ENCODE measurements at regions not wholly inside any gene's neighbourhood (a gene's known extent, or its start where the extent isn't known, plus 50 kb on each side); places are given as distances from the start of the nearest gene placed in this dataset.

DNA sequence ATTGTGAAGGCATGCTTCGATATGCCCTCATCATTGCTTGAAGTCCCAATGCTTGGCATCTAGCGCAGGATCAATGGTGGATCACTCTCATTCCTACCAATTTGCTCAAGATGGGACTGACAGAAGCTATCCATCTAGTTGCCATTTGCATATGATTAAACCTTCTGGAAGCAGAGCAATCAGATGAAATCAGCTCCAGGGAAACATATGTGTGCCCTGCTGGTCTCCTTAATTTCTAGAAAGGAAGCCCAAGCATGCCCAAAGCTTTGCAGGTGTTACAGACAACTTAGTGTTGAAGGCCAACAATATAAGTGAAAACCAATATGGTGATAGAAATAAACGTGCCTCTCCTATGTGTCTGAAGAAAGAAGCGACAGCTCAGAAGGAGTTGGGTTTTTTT is 350.0 kb upstream of the ERCC4 start:
- Histone ChIP-seq H3K4me1 (no peaks in the 10 kb centered on the region), H3K27ac (no peak overlapping the region), H3K9me3 (no peaks in the 10 kb centered on the region), H3K27me3 (no peaks in the 10 kb centered on the region), H3K36me3 (ENCODE audit: low read depth, missing control alignments) (no peaks in the 10 kb centered on the region), H3K4me3 (no peak overlapping the region)
- no peak for DNase-seq
- 88 to 89% methylated on average over 4 of the region's 4 CpGs for WGBS, 2 donors
- intact Hi-C loops (cut with DNase I; ENCODE audit: low total_unique reads) = no loop called here
- TF ChIP-seq, protein P1, sequence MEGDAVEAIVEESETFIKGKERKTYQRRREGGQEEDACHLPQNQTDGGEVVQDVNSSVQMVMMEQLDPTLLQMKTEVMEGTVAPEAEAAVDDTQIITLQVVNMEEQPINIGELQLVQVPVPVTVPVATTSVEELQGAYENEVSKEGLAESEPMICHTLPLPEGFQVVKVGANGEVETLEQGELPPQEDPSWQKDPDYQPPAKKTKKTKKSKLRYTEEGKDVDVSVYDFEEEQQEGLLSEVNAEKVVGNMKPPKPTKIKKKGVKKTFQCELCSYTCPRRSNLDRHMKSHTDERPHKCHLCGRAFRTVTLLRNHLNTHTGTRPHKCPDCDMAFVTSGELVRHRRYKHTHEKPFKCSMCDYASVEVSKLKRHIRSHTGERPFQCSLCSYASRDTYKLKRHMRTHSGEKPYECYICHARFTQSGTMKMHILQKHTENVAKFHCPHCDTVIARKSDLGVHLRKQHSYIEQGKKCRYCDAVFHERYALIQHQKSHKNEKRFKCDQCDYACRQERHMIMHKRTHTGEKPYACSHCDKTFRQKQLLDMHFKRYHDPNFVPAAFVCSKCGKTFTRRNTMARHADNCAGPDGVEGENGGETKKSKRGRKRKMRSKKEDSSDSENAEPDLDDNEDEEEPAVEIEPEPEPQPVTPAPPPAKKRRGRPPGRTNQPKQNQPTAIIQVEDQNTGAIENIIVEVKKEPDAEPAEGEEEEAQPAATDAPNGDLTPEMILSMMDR (IDR thresholded peaks at IDR 0.05) = no peak
- TF ChIP-seq POLR2A (IDR thresholded peaks at IDR 0.05) = no peak

DNA sequence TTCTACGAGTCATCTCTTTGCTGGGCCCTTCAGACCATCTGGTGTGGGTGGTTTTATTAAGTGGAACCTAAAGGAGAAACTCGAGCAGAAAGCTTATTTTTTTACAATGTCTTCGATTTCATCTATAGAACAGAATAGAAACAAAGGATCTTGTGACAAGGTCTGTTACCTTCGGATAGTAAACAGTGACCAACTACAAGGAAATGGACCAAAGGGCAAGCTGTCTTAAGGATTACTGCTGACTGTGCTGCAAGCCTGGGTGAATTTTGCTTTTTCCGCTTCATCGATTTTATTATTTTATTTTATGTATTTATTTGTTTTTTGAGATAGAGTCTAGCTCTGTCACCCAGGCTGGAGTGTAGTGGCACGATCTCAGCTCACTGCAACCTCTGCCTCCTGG is 348.9 kb upstream of the ERCC4 start:
- Histone ChIP-seq H3K4me3 (no peak overlapping the region), H3K36me3 (ENCODE audit: low read depth, missing control alignments) (no peaks in the 10 kb centered on the region), H3K9me3 (no peaks in the 10 kb centered on the region), H3K27me3 (no peaks in the 10 kb centered on the region), H3K27ac (no peak overlapping the region), H3K4me1 (no peaks in the 10 kb centered on the region)
- intact Hi-C loops (cut with DNase I; ENCODE audit: low total_unique reads) = no loop called here
- WGBS, 2 donors = 81 to 89% methylated on average over 7 of the region's 7 CpGs
- DNase-seq = no peak
- no peak for TF ChIP-seq POLR2A (IDR thresholded peaks at IDR 0.05)
- TF ChIP-seq, protein P1 (IDR thresholded peaks at IDR 0.05) = no peak

DNA sequence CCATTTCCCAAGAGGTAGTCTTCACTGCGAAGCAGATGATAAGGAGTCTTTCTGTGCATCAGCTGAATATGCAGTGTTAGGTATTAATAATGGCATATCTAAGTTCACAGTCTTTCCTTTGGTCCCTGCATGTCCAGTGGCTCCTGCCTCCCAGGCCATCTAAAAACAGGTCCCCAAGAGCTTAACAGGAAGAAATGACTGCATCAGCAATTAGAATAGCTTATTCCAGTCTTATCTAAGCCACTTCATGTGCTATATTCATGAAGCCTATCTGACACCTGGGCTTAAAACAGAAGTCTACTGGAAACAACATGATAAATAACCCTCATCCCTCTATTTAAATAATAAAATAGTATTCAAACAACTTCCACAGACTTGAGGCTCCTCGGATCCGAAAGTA is 346.1 kb upstream of the ERCC4 start:
- no peak overlapping the region for H3K4me3 ChIP-seq
- intact Hi-C loops (cut with DNase I; ENCODE audit: low total_unique reads) = no loop called here
- 78 to 84% methylated on average over 3 of the region's 3 CpGs for WGBS, 2 donors
- H3K4me1 ChIP-seq = no peaks in the 10 kb centered on the region
- H3K36me3 ChIP-seq (ENCODE audit: low read depth, missing control alignments) = no peaks in the 10 kb centered on the region
- TF ChIP-seq POLR2A (IDR thresholded peaks at IDR 0.05) = no peak
- TF ChIP-seq, protein P1 (IDR thresholded peaks at IDR 0.05) = no peak
- no peak for DNase-seq
- H3K27ac ChIP-seq = no peak overlapping the region
- H3K9me3 ChIP-seq = no peaks in the 10 kb centered on the region
- H3K27me3 ChIP-seq = no peaks in the 10 kb centered on the region

DNA sequence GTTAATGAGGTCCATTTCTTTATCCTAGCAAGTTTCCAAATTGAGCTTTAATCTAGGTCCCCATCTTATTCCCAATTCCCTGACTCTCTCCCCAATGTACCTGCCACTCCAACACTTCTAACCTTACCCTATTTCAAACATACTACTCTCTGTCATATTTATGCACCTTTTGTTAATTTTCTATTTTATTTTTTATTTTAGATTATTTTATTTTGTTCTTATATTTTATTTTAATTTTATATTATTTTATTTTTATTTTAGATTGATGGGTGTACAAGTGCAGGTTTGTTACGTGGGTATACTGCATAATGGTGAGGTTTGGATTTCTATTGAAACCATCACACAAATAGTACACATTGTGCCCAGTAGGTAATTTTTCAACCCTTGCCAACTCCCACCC is 333.9 kb upstream of the ERCC4 start:
- H3K4me3 ChIP-seq = no peak overlapping the region
- no peak for TF ChIP-seq POLR2A (IDR thresholded peaks at IDR 0.05)
- TF ChIP-seq, protein P1 (IDR thresholded peaks at IDR 0.05) = no peak
- no peak overlapping the region for H3K27ac ChIP-seq
- H3K9me3 ChIP-seq = no peaks in the 10 kb centered on the region
- no peaks in the 10 kb centered on the region for H3K4me1 ChIP-seq
- intact Hi-C loops (cut with DNase I; ENCODE audit: low total_unique reads) = no loop called here
- 77 to 87% methylated on average over 1 of the region's 1 CpG for WGBS, 2 donors
- DNase-seq = no peak
- no peaks in the 10 kb centered on the region for H3K36me3 ChIP-seq (ENCODE audit: low read depth, missing control alignments)
- no peaks in the 10 kb centered on the region for H3K27me3 ChIP-seq

DNA sequence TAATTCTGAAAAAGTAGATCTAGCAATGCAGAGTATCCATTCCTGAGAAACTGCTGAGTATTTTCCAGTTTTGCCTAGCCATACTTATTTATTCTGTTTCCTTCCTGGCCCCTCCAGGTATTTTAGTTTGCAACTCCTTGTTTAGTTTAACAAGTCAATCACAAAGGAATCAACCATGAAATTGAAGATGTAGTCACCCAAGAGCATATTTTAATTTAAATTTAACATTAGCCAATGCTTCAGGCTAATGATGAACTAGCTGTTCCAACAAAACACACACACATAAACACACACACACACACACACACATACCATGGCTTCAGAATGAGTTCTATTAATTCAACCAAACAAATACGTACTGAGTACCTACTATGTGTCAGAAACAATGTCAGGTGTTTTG is 332.8 kb upstream of the ERCC4 start:
- Histone ChIP-seq H3K27ac (no peak overlapping the region), H3K4me3 (no peak overlapping the region), H3K4me1 (no peaks in the 10 kb centered on the region), H3K36me3 (ENCODE audit: low read depth, missing control alignments) (no peaks in the 10 kb centered on the region), H3K9me3 (no peaks in the 10 kb centered on the region), H3K27me3 (no peaks in the 10 kb centered on the region)
- DNase-seq = no peak
- intact Hi-C loops (cut with DNase I; ENCODE audit: low total_unique reads) = no loop called here
- TF ChIP-seq, protein P1 (IDR thresholded peaks at IDR 0.05) = no peak
- no peak for TF ChIP-seq POLR2A (IDR thresholded peaks at IDR 0.05)
- WGBS, 2 donors = 71 to 95% methylated on average over 1 of the region's 1 CpG
